Effector CD4-positive, alpha-beta T cell (primary cell): ENCODE measurements at regions not wholly inside any gene's neighbourhood (a gene's known extent, or its start where the extent isn't known, plus 50 kb on each side); places are given as distances from the start of the nearest gene placed in this dataset.
"Not testable (repeated sequence)": the region's sequence is repeated elsewhere in the genome, so short reads cannot be mapped to it uniquely, and the experiment has no call there.

ENCODE experiments used
- DNase-seq: peaks from one replicate; pipeline ENCODE4 v3.0.0-alpha.2; 2020

GRCh38 chr2:239802185-239802649 is 222.9 kb downstream of the NDUFA10 start:
- no peak for DNase-seq

- no peak for DNase-seq
Observed at GRCh38 chr2:239801404-239802184, 223.5 kb downstream of the NDUFA10 start.

- no peak for DNase-seq
Observed at GRCh38 chr2:239800785-239801386, 224.3 kb downstream of the NDUFA10 start.

DNA sequence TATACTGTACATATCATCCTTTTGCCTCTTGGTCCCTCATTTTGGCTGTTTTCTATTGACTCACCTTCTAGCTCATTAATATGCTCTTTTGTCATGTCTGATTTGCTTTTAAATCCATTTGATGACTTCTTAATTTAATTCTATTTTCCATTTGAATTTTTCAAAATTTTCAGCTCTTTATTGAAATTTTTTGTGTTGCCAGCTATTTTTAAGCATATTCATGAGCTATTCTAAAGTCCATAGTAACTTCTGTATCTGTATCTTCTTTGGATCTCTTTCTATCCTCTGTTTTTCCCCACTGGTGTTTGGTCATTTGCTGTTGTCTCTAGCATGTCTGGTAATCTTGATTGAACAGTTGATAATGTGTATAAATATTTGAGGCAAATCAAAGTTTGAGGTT is 227.8 kb downstream of the NDUFA10 start:
- DNase-seq = no peak

DNA sequence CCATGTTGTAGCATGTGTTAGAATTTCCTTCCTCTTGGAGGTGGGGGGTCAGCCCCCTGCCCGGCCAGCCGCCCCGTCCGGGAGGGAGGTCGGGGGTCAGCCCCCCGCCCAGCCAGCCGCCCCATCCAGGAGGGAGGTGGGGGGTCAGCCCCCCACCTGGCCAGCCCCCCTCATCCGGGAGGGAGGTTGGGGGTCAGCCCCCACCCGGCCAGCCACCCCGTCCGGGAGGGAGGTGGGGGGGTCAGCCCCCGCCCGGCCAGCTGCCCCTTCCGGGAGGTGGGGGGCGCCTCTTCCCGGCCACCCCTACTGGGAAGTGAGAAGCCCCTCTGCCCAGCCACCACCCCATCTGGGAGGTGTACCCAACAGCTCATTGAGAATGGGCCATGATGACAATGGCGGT is 229.4 kb downstream of the NDUFA10 start:
- DNase-seq = not testable (repeated sequence)

DNA sequence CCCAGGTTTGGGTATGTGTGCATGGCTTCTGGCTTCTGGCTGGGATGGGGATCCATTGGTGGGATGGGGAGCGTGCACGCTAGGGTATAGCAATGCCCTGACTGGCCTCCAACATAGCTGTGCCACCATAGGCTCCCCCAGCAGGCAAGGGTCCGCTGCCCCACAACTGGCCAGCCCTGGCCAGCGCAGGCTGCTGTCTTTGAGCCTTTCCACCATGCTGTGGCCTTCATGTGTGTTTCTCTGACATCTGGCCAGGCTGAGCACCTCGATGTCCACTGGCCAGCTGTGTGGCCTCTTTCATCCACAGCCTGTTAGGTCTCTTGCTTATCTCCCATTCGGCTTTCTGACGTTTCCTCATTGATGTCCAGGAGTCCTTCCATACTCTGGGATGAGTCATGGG is 231.3 kb downstream of the NDUFA10 start:
- no peak for DNase-seq

DNA sequence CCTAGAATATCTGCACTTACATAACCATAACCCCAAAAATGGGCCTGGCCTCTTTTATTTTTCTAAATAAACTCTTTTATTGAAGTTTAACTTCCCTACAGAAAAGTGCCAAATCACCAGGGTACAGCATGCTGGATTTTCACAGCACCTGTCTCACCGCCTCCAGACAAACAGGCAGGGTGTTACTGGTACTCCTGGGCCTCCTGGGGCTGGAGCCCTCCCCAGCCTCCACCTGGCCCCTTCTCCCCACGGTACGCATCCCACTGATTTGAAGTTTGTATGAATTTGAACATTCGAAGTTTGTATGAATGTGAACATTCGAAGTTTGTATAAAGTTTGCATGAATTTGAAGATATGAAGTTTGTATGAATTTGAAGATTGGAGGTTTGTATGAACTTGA is 232.1 kb downstream of the NDUFA10 start:
- no peak for DNase-seq

DNA sequence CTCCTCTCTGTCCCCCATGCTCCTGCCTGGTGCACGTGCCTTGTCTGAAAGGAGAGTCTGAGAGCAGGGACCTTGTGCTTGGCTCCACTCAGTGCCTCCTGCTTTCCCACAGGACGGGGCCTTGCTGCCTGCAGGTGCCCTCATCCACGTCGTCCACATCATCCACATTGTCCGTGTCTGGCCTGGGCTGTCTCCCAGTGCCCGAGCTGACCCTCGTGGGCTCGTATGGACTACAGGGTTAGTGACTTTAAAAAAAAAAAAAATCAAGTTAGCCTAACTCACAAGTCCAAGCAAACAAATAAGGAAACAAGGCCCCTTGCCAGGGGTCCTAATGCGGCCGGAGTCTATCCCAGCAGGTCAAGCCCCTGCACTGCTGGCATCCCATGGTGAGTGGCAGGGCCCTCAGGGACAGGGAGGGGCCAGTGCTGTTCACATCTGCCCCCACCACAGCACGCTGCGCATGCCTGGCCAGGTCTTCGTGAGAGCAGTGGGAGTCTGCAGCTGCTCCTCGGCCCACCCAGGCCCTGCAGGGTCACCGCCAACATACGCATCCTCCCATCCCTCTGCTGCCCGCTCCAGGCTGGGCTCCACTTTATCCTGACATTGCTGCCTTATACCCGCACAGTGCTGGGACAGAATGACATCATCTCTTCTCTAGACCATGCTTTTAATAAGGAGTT is 232.6 kb downstream of the NDUFA10 start:
- DNase-seq = no peak

DNA sequence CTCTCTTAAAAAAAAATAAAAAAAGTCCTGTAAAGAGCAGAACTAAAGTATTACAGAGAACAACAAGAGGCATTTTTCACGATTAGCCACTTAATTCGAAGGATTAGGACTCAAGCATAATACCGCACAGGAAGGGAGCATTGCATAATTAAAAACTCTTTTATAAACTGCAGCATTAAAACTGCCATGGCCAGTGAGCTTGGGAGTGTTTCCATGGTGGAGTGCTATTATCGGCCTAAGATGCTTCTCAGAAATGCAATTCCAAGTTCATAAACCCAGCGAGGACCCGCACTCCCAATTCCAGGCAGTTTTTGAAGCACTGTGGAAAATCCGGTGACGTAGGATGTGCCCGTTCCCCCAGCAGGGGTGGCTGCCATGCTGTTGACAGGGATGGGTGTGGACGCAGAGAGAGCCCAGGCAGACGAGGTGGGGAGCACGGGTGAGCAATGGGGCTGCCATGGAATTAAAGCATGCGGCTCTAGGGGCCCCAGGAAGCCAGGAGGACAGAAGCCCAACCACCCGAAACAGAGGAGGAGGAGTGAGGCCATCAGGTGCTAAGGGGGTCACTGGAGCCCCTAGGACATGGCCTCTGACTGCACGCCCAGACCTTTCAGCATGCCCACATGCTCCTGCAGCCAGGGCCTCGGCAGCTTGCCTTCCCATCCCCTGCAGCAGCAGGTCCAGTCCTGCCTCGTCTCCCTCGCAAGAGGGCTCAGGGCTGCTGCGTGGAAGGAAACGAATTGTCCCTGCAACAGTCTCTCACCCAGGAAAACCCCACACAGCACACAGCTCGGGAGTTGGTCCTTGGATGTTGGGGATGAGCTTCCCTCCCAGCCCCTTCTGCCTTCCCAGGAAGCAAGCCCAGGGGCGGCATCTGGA is 233.4 kb downstream of the NDUFA10 start:
- no peak for DNase-seq

GRCh38 chr2:239790721-239791120 is 234.4 kb downstream of the NDUFA10 start:
- no peak for DNase-seq

- no peak for DNase-seq
Observed at GRCh38 chr2:239790313-239790712, 234.8 kb downstream of the NDUFA10 start.

DNA sequence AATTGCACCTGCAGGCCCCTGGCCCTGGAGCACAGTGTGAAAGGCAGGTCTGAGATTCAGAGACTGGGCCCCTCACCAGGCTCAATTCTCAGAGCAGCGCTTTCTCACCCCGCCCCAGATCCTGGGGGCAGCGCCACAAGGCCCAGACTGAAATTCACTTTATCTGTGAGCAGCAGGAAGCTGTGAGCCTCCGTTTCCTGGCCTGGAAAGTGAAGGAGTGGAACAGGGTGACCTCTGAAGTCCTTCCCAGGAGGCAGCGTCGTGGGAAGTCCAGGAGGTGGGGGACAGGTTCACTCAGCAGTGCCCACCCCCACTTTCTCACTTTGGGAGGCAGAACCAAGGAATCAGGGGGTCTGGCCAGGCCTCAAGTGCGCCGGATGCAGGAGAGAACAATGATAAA is 235.4 kb downstream of the NDUFA10 start:
- DNase-seq = no peak

DNA sequence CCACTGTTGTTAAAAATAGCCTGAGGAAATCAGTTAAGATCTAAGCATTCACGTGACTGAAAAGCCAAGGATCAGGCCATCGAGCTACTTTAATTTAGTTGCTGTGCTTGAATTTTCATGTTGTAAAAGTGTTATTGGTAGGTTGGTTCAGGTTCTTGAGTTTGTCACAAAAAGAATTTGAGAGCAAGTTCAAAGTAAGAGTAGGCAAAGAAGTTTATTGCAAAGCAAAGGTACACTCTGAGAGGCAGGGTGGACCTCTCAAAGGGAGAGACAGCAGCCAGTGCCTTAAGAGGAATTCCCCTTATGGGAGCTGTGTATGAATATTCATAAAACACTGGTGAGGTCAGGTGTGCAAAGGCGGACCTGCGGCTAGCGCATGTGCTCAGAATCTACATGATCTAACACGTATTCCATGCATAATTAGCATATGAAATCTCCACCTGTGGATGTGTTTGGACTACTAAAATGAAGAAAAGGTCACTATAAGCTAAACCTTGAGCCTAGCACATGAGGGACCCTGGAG is 236.5 kb downstream of the NDUFA10 start:
- no peak for DNase-seq

GRCh38 chr2:239787538-239788050 is 237.5 kb downstream of the NDUFA10 start:
- no peak for DNase-seq

DNA sequence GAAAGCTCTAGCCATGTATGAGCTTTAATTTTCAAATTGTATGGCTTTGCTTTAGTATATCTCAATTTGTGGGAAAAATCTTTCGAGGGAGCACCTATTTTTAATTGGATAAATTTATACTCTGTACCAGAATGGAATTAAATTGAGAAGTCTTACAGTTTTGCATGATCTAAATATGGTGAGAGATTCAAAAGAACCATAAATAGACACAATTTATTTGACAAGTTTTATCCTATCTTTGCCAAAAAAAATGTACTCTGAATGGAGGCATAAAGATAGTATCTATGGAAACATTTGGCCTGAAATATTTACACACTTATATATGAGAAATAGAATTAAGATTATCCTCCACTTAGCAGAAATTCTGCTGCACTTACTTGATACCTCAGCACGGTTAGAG is 238.4 kb downstream of the NDUFA10 start:
- DNase-seq = no peak

- DNase-seq = no peak
Observed at GRCh38 chr2:239781454-239781853, 243.7 kb downstream of the NDUFA10 start.

DNA sequence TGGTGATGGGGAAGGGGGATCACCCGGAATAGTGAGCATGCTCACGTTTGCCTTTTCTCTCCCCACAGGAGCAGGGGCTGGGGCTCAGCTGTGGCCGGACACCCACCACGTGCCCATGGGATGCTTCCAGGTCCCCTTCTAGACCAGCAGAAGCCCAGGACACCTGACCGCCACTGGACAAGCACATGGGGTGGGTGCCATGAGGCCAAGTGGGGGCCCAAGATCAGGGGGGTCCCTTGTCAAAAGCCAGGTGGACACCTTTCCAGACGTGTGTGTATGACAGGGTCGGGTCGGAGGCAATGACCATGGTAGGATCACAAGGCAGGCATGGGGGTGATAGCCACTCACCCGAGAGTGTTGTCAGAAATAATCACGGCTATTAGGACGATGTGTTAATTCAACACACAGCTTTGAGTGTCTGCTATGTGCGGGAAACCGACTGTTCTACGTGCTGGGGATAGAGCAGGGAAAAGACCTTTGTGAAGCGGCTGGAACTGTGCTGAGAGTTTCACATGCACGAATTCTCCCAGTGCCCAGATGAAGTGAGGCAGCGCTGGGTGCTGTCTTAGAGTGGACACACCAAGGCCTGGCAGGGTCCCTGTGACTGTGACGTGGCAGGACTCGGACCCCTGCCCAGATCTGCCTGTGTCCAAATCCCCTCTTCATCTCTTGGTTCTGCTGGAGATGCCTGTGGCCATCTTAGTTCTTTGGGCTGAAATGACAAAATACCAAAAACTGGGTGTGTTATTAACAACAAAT is 244.7 kb downstream of the NDUFA10 start:
- no peak for DNase-seq

DNA sequence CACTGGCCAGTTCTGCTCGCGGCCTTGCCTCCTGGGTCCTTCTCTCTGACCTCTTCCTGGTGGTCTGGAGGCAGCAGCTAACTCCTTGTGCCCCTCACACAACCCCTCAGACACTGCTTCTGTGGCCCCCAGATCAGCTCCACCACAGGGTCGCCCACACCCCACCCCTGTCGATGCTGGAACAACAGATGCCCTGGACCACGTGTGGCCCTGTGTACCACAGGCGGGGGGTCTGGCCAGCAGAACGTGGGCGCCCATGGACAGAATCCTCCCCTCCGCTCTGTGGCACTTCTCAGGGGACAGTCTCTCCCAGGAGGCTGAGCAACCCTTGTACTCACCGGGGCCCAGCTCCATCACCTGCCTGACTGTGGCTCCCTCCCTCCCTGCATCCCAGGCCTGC is 245.6 kb downstream of the NDUFA10 start:
- DNase-seq = no peak

GRCh38 chr2:239778861-239779558 is 246.1 kb downstream of the NDUFA10 start:
- DNase-seq = no peak

GRCh38 chr2:239778042-239778851 is 246.9 kb downstream of the NDUFA10 start:
- no peak for DNase-seq
